Transverse colon (tissue), 4 donors: ENCODE measurements at regions not wholly inside any gene's neighbourhood (a gene's known extent, or its start where the extent isn't known, plus 50 kb on each side); places are given as distances from the start of the nearest gene placed in this dataset.
"Not testable (repeated sequence)": the region's sequence is repeated elsewhere in the genome, so short reads cannot be mapped to it uniquely, and the experiment has no call there.

ENCODE experiments used
- DNase-seq: peaks from one replicate; pipeline ENCODE4 v3.0.0-alpha.2; 2019
- H3K27ac ChIP-seq, 4 donors: fragments of 200-600 bp; sonication (generic); 2 replicates each; pipeline ENCODE4 v1.5.1; 2016 to 2018; ENCODE audit warnings: inconsistent platforms in 4 of 4
- H3K27me3 ChIP-seq: fragments of 200-600 bp; sonication (generic); 2 replicates; pipeline ENCODE4 v1.5.1; 2017; ENCODE audit warnings: inconsistent platforms
- H3K36me3 ChIP-seq, 4 donors: fragments of 200-600 bp; sonication (generic); 2 replicates each; pipeline ENCODE4 v1.5.1; 2017 to 2019; ENCODE audit warnings: inconsistent platforms in 4 of 4
- H3K4me1 ChIP-seq, 4 donors: fragments of 200-600 bp; sonication (generic); 2 replicates each; pipeline ENCODE4 v1.5.1; 2017 to 2020; ENCODE audit warnings: inconsistent platforms in 4 of 4
- H3K4me3 ChIP-seq, 4 donors: fragments of 200-600 bp; sonication (generic); 1 replicate in 1 of 4; 2 replicates in 3 of 4; pipeline versions ENCODE4 v1.5.1 to v1.6.1; 2017 to 2019; ENCODE audit warnings: inconsistent platforms in 4 of 4
- H3K9me3 ChIP-seq, 2 donors: fragments of 200-600 bp; sonication (generic); 2 replicates each; pipeline ENCODE4 v1.5.1; 2017 to 2019; ENCODE audit warnings: inconsistent platforms in 2 of 2
- EP300 ChIP-seq: sonication (generic); formaldehyde crosslinking; IDR thresholded peaks from one replicate; pipeline ENCODE4 v1.6.1; 2017; ENCODE audit warnings: antibody characterized with exemption, low read depth
- POLR2A ChIP-seq: fragments of 450-650 bp; IDR thresholded peaks from one replicate; pipeline ENCODE4 v1.6.1; 2016; ENCODE audit warnings: antibody characterized with exemption, mild to moderate bottlenecking, moderate library complexity
- POLR2AphosphoS5 ChIP-seq, 3 donors: sonication (generic); formaldehyde crosslinking; IDR thresholded peaks; one replicate each; pipeline ENCODE4 v1.6.1; 2016; ENCODE audit warnings: antibody characterized with exemption in 3 of 3
- WGBS, 2 donors: methylation state at CpG; one replicate each; pipeline ENCODE4 v1.1.5; 2018; ENCODE audit warnings: low coverage in 1 of 2; 5-methylcytosine and 5-hydroxymethylcytosine counted together
- in situ Hi-C, 4 donors: fragments of 200-750 bp; cut with MboI; loops; one replicate each; pipeline versions ENCODE4 v1.15.0 to v1.15.1; 2017; ENCODE audit warnings: low sequenced_read_pairs in 3 of 4, low pct_ligation_motif_present in 1 of 4, low pct_unique_long_range_greater_than_20kb in 1 of 4
- intact Hi-C: fragments of 100-400 bp; cut with DNase I; formaldehyde crosslinking; loops from one replicate; pipeline ENCODE4 v1.15.1; 2023; ENCODE audit warnings: low total_unique reads
- TF ChIP-seq, protein P1 (sequence below), 5 experiments: fragments of 200-600 bp in 3 of 5; fragments of 450-650 bp in 2 of 5; sonication (generic) in 3 of 5; IDR thresholded peaks; 1 replicate in 2 of 5; 2 replicates in 3 of 5; pipeline ENCODE4 v1.5.1; 2016 to 2017; ENCODE audit warnings: antibody characterized with exemption in 5 of 5, inconsistent platforms in 3 of 5, mild to moderate bottlenecking in 2 of 5, moderate library complexity in 1 of 5

DNA sequence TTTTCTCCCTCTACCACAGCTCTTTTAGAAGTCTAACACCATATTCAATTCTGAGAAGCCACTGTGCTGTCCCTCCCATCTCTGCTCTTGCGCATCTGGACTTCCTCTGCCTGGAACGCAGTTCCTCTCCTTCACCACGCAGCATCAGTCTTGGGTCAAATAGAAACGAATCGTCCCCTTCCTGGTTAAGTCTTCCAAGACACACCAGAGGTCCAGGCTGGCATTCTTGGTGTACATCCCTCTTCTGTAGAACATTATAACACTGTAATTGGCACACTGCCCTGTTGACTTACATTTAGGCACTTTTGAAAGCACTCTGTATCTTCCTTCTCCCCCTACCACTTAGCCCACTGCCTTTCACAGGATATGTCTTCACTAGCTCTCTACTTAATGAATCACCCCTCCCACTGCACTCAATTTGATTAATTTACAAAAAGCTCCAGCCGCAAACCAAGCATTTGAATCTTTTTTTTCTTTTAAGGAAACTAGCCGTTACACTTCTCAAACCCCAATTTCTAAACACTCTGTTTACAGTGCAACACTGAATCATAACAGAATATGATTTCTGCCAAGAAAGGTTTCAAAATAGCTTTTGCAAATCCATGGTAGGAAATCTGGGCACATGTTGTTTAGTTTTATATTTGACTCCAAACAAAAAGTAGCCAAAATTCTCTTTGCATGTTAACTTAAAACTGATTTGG, 140.8 kb upstream of the CARMIL1 start:
- peaks cover 0 to 7% (median 0%) of the 10 kb centered on the region in 4 donors for H3K36me3 ChIP-seq
- intact Hi-C loops (no loop called here), in situ Hi-C loops (no loop called here)
- 0 to 7% methylated on average over 5 to 7 of the region's 7 CpGs for WGBS, 2 donors
- H3K9me3 ChIP-seq, result peaks cover 2% of the 10 kb centered on the region in 2 donors
- peak; percentile 70 for DNase-seq
- peak overlapping the region; percentile 85 to 91 (median 88) for H3K27ac ChIP-seq
- peak overlapping the region; percentile 17 to 54 (median 30) for H3K4me3 ChIP-seq
- no peaks in the 10 kb centered on the region for H3K27me3 ChIP-seq
- peak; percentile 73 to 86 (median 85) for TF ChIP-seq POLR2AphosphoS5 (IDR thresholded peaks at IDR 0.05)
- no peak for TF ChIP-seq EP300
- TF ChIP-seq POLR2A, result peak; percentile 67
- TF ChIP-seq, protein P1, sequence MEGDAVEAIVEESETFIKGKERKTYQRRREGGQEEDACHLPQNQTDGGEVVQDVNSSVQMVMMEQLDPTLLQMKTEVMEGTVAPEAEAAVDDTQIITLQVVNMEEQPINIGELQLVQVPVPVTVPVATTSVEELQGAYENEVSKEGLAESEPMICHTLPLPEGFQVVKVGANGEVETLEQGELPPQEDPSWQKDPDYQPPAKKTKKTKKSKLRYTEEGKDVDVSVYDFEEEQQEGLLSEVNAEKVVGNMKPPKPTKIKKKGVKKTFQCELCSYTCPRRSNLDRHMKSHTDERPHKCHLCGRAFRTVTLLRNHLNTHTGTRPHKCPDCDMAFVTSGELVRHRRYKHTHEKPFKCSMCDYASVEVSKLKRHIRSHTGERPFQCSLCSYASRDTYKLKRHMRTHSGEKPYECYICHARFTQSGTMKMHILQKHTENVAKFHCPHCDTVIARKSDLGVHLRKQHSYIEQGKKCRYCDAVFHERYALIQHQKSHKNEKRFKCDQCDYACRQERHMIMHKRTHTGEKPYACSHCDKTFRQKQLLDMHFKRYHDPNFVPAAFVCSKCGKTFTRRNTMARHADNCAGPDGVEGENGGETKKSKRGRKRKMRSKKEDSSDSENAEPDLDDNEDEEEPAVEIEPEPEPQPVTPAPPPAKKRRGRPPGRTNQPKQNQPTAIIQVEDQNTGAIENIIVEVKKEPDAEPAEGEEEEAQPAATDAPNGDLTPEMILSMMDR (IDR thresholded peaks at IDR 0.05), result peak in 3 of 5 experiments; percentile 16 to 45 (median 36)
- peaks cover 0 to 40% (median 6%) of the 10 kb centered on the region in 4 donors for H3K4me1 ChIP-seq

DNA sequence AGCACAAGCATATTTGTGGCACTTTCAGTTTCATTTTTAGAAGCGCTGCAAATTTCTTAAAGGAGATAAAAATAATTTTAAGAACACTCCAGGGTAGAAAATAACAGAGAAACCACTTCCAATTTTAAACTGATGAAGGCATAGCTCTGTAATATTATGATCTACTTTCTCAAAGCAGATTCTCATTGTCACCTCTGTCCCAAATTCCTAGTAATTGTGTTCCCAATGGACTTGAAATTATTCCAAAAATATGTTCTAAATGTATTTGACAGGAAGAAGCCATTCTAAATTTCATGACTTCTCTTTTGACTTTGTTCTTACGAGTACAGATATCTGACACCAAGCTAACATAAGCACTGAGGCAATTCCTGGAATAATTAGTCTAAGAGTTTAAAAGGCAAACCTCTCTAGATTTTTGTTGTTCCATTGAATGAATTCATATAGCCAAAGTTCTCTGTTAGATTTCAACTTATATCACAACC, 140.2 kb upstream of the CARMIL1 start:
- Histone ChIP-seq H3K27me3 (no peaks in the 10 kb centered on the region), H3K36me3 (peaks cover 0 to 7% (median 0%) of the 10 kb centered on the region in 4 donors), H3K4me3 (peak overlapping the region in 3 of 4 donors; percentile 29 to 54 (median 31)), H3K4me1 (peaks cover 0 to 40% (median 6%) of the 10 kb centered on the region in 4 donors), H3K27ac (peak overlapping the region; percentile 85 to 91 (median 88)), H3K9me3 (no peaks in the 10 kb centered on the region)
- TF ChIP-seq POLR2AphosphoS5 (IDR thresholded peaks at IDR 0.05) (no peak), EP300 (no peak), POLR2A (no peak)
- TF ChIP-seq, protein P1 (IDR thresholded peaks at IDR 0.05), result no peak
- no peak for DNase-seq
- WGBS, 2 donors, result 5 to 7% methylated on average over 2 of the region's 2 CpGs
- in situ Hi-C loops, result no loop called here
- intact Hi-C loops, result no loop called here

GRCh38 chr6:25139608-25140007, 139.6 kb upstream of the CARMIL1 start:
- H3K4me3 ChIP-seq, DNase-seq, H3K9me3 ChIP-seq, H3K27me3 ChIP-seq, H3K36me3 ChIP-seq, in situ Hi-C loops, intact Hi-C loops: not testable (repeated sequence)
- Histone ChIP-seq H3K4me1 (peaks cover 0 to 38% (median 6%) of the 10 kb centered on the region in 4 donors), H3K27ac (peak overlapping the region; percentile 85 to 91 (median 88))
- WGBS, 2 donors, result 88 to 93% methylated on average over 10 to 36 of the region's 36 CpGs

- Histone ChIP-seq H3K4me3 (no peak overlapping the region), H3K27me3 (no peaks in the 10 kb centered on the region), H3K4me1 (peaks cover 0 to 18% (median 3%) of the 10 kb centered on the region in 4 donors), H3K36me3 (no peaks in the 10 kb centered on the region), H3K9me3 (no peaks in the 10 kb centered on the region), H3K27ac (no peak overlapping the region)
- WGBS, 2 donors, result 75 to 80% methylated on average over 2 of the region's 2 CpGs
- DNase-seq, result no peak
- no peak for TF ChIP-seq POLR2AphosphoS5 (IDR thresholded peaks at IDR 0.05)
- in situ Hi-C loops, result no loop called here
- intact Hi-C loops, result no loop called here
Observed at GRCh38 chr6:25142506-25142905, 136.7 kb upstream of the CARMIL1 start.

DNA sequence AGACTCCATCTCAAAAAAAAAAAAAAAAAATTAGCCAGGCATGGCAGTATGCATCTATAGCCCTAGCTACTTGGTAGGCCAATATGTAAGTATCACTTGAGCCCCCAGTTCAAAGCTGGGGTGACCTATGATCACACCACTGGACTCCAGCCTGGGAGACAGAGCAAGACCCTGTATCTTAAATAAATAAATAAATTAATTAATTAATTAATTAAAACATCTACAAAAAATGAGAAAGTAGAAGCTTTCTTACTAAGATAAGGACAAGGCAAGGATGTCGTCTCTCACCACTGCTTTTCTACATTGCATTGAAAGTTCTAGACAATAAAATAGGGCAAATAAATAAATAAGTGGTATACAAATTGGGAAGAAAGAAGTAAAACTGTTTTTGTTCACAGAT, 134.3 kb upstream of the CARMIL1 start:
- no peak for TF ChIP-seq EP300
- TF ChIP-seq POLR2AphosphoS5 (IDR thresholded peaks at IDR 0.05), result no peak
- no peak for TF ChIP-seq POLR2A
- TF ChIP-seq, protein P1 (IDR thresholded peaks at IDR 0.05), result no peak
- in situ Hi-C loops, result no loop called here
- WGBS, 2 donors, result 89 to 93% methylated on average over 1 of the region's 1 CpG
- Histone ChIP-seq H3K4me1 (no peaks in the 10 kb centered on the region), H3K36me3 (no peaks in the 10 kb centered on the region), H3K27me3 (no peaks in the 10 kb centered on the region), H3K4me3 (no peak overlapping the region), H3K27ac (no peak overlapping the region), H3K9me3 (no peaks in the 10 kb centered on the region)
- intact Hi-C loops, result no loop called here
- DNase-seq, result no peak
